SKM-1 (cell line): ENCODE measurements at regions not wholly inside any gene's neighbourhood (a gene's known extent, or its start where the extent isn't known, plus 50 kb on each side); places are given as distances from the start of the nearest gene placed in this dataset.

Experiments
- DNase-seq: peaks from one replicate; lab custom pipeline; 2025; ENCODE audit not compliant: unreplicated experiment; lab: John Stamatoyannopoulos, UW

- no peak for DNase-seq
Observed at GRCh38 chr16:86288716-86289294, 221.5 kb upstream of the FOXF1 start.

- DNase-seq, result no peak
Observed at GRCh38 chr16:86289304-86289703, 221.0 kb upstream of the FOXF1 start.

- DNase-seq, result no peak
Observed at GRCh38 chr16:86289907-86290306, 220.4 kb upstream of the FOXF1 start.

GRCh38 chr16:86291491-86291890 is 218.8 kb upstream of the FOXF1 start:
- DNase-seq, result no peak

- no peak for DNase-seq
Observed at GRCh38 chr16:86292171-86292775, 218.1 kb upstream of the FOXF1 start.

- DNase-seq, result no peak
Observed at GRCh38 chr16:86292942-86293341, 217.4 kb upstream of the FOXF1 start.

- DNase-seq, result no peak
Observed at GRCh38 chr16:86293906-86294305, 216.4 kb upstream of the FOXF1 start.

GRCh38 chr16:86294535-86295196 is 215.7 kb upstream of the FOXF1 start:
- DNase-seq, result no peak

GRCh38 chr16:86296256-86296655 is 214.1 kb upstream of the FOXF1 start:
- no peak for DNase-seq

GRCh38 chr16:86297391-86297790 is 212.9 kb upstream of the FOXF1 start:
- DNase-seq, result no peak

GRCh38 chr16:86297866-86298757 is 212.2 kb upstream of the FOXF1 start:
- no peak for DNase-seq

GRCh38 chr16:86298758-86299134 is 211.6 kb upstream of the FOXF1 start:
- no peak for DNase-seq

GRCh38 chr16:86299882-86300610 is 210.3 kb upstream of the FOXF1 start:
- no peak for DNase-seq

GRCh38 chr16:86300746-86301481 is 209.4 kb upstream of the FOXF1 start:
- DNase-seq, result no peak

- DNase-seq, result no peak
Observed at GRCh38 chr16:86302421-86303109, 207.8 kb upstream of the FOXF1 start.

- DNase-seq, result no peak
Observed at GRCh38 chr16:86303787-86304678, 206.3 kb upstream of the FOXF1 start.

- DNase-seq, result no peak
Observed at GRCh38 chr16:86304868-86305267, 205.5 kb upstream of the FOXF1 start.

- no peak for DNase-seq
Observed at GRCh38 chr16:86305440-86305839, 204.9 kb upstream of the FOXF1 start.
